OCI-LY7 (cell line): ENCODE measurements at regions not wholly inside any gene's neighbourhood (a gene's known extent, or its start where the extent isn't known, plus 50 kb on each side); places are given as distances from the start of the nearest gene placed in this dataset.

ENCODE experiments used
- BruUV-seq: library from RNA; stranded (reverse); fragments of 400-500 nt; replicated peaks from 2 replicates; lab custom pipeline; 2021; lab: Mats Ljungman, UMichigan
- CTCF ChIA-PET: fragments of 300-600 bp; sonication (Branson Sonifier 250); formaldehyde crosslinking; loops from one replicate; lab custom pipeline; 2022; ENCODE audit warnings: antibody characterized with exemption; ENCODE audit not compliant: unreplicated experiment; lab: Charles Lee
- POLR2A ChIA-PET: fragments of 300-600 bp; sonication (Branson Sonifier 250); formaldehyde crosslinking; loops from one replicate; lab custom pipeline; 2022; ENCODE audit warnings: antibody characterized with exemption; lab: Charles Lee
- DNase-seq: peaks from one replicate; pipeline ENCODE4 v3.0.0-alpha.2; 2015; ENCODE audit warnings: low spot score
- H2AFZ ChIP-seq: fragments of 200-600 bp; sonication (generic), shearing (Covaris generic); 2 replicates; pipeline ENCODE4 v1.6.1; 2014; ENCODE audit warnings: mild to moderate bottlenecking, antibody characterized with exemption, low read length, moderate library complexity
- H3K27ac ChIP-seq: fragments of 200-600 bp; sonication (generic); 2 replicates; pipeline ENCODE4 v1.5.1; 2014; ENCODE audit warnings: mixed run types, low read depth, mild to moderate bottlenecking, moderate library complexity, low read length, inconsistent platforms; ENCODE audit not compliant: poor library complexity, severe bottlenecking
- H3K36me3 ChIP-seq: fragments of 200-600 bp; sonication (generic); 2 replicates; pipeline ENCODE4 v1.6.1; 2014; ENCODE audit warnings: mild to moderate bottlenecking, antibody characterized with exemption, low read length, moderate library complexity, mixed read lengths; ENCODE audit not compliant: insufficient read depth
- H3K4me1 ChIP-seq: fragments of 200-600 bp; sonication (generic); 2 replicates; pipeline ENCODE4 v1.5.1; 2014; ENCODE audit warnings: mild to moderate bottlenecking, low read length; ENCODE audit not compliant: insufficient read depth, poor library complexity, severe bottlenecking
- H3K4me2 ChIP-seq: fragments of 200-600 bp; sonication (generic); 2 replicates; pipeline ENCODE4 v1.6.1; 2014; ENCODE audit warnings: mild to moderate bottlenecking, low read length
- H3K4me3 ChIP-seq: fragments of 200-600 bp; sonication (generic); 2 replicates; pipeline ENCODE4 v1.5.1; 2014; ENCODE audit warnings: mild to moderate bottlenecking, low read depth, low read length; ENCODE audit not compliant: poor library complexity, severe bottlenecking
- H3K79me2 ChIP-seq: fragments of 200-600 bp; sonication (generic); 2 replicates; pipeline ENCODE4 v1.6.1; 2016; ENCODE audit warnings: low read depth, mild to moderate bottlenecking, low read length, moderate library complexity, mixed read lengths; ENCODE audit not compliant: insufficient read depth
- H3K9me2 ChIP-seq: fragments of 200-600 bp; sonication (generic); 2 replicates; pipeline ENCODE4 v1.6.1; 2016; ENCODE audit warnings: mild to moderate bottlenecking, low read length, mixed read lengths; ENCODE audit not compliant: insufficient read depth
- H3K9me3 ChIP-seq: fragments of 200-600 bp; sonication (generic); 2 replicates; pipeline ENCODE4 v1.6.1; 2014; ENCODE audit warnings: mild to moderate bottlenecking, mixed run types, low read length, mixed read lengths
- H4K20me1 ChIP-seq: fragments of 200-600 bp; sonication (generic); 2 replicates; pipeline ENCODE4 v1.6.1; 2014; ENCODE audit warnings: mild to moderate bottlenecking, antibody characterized with exemption, low read length, moderate library complexity, mixed read lengths; ENCODE audit not compliant: insufficient read depth
- EZH2phosphoT487 ChIP-seq: fragments of 200-600 bp; sonication (generic); IDR thresholded peaks from 2 replicates; pipeline ENCODE4 v1.6.1; 2018; ENCODE audit warnings: low read depth, borderline replicate concordance, mild to moderate bottlenecking, mixed run types, antibody characterized with exemption, low read length, moderate library complexity, mixed read lengths
- intact Hi-C: fragments of 100-400 bp; cut with micrococcal nuclease; formaldehyde crosslinking; loops from one replicate; pipeline ENCODE4 v1.10.0; 2022; ENCODE audit not compliant: unreplicated experiment
- TF ChIP-seq, protein P1 (sequence below): fragments of 200-600 bp; sonication (generic); conservative IDR thresholded peaks from 2 replicates; pipeline ENCODE4 v1.5.1; 2014; ENCODE audit warnings: mild to moderate bottlenecking, antibody characterized with exemption, low read length, moderate library complexity, mixed read lengths

DNA sequence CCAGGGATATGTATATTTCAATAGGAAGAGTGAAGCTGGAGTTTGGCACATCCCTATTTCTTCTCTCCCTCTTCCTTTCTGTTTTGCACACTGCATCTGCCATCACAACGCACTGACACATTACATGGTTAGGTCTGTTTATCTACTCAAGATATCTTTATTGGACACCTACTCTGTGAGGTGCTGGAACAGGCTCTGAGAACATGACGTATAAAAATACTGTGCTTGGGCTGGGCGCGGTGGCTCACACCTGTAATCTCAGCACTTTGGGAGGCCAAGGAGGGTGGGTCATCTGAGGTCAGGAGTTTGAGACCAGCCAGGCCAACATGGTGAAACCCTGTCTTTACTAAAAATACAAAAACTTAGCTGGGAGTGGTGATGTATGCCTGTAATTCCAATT lies 653.3 kb downstream of the SLC4A3 start:
- Histone ChIP-seq H4K20me1 (no peaks in the 10 kb centered on the region), H3K79me2 (no peaks in the 10 kb centered on the region), H3K4me2 (no peak overlapping the region), H3K27ac (no peak overlapping the region), H3K9me3 (no peaks in the 10 kb centered on the region), H3K4me3 (no peak overlapping the region), H3K9me2 (no peaks in the 10 kb centered on the region), H3K4me1 (no peaks in the 10 kb centered on the region), H3K36me3 (no peaks in the 10 kb centered on the region), H2AFZ (no peak overlapping the region)
- TF ChIP-seq EZH2phosphoT487 = no peak
- TF ChIP-seq, protein P1, sequence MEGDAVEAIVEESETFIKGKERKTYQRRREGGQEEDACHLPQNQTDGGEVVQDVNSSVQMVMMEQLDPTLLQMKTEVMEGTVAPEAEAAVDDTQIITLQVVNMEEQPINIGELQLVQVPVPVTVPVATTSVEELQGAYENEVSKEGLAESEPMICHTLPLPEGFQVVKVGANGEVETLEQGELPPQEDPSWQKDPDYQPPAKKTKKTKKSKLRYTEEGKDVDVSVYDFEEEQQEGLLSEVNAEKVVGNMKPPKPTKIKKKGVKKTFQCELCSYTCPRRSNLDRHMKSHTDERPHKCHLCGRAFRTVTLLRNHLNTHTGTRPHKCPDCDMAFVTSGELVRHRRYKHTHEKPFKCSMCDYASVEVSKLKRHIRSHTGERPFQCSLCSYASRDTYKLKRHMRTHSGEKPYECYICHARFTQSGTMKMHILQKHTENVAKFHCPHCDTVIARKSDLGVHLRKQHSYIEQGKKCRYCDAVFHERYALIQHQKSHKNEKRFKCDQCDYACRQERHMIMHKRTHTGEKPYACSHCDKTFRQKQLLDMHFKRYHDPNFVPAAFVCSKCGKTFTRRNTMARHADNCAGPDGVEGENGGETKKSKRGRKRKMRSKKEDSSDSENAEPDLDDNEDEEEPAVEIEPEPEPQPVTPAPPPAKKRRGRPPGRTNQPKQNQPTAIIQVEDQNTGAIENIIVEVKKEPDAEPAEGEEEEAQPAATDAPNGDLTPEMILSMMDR = no peak
- ChIA-PET POLR2A (no interaction called here), CTCF (no interaction called here)
- intact Hi-C loops = no loop called here
- no peak for DNase-seq
- BruUV-seq = no TSS peak

- BruUV-seq = no TSS peak
- intact Hi-C loops = no loop called here
Measured at GRCh38 chr2:220281771-220282170, 654.3 kb downstream of the SLC4A3 start.

GRCh38 chr2:220282236-220282635 lies 654.8 kb downstream of the SLC4A3 start:
- no TSS peak for BruUV-seq
- ChIA-PET POLR2A (no interaction called here), CTCF (no interaction called here)
- intact Hi-C loops = no loop called here
- Histone ChIP-seq H3K9me2 (no peaks in the 10 kb centered on the region), H3K4me1 (no peaks in the 10 kb centered on the region), H2AFZ (no peak overlapping the region), H3K4me2 (no peak overlapping the region), H3K9me3 (no peaks in the 10 kb centered on the region), H3K79me2 (no peaks in the 10 kb centered on the region), H3K27ac (no peak overlapping the region), H3K4me3 (no peak overlapping the region), H3K36me3 (no peaks in the 10 kb centered on the region), H4K20me1 (no peaks in the 10 kb centered on the region)
- TF ChIP-seq, protein P1 = no peak
- TF ChIP-seq EZH2phosphoT487 = no peak
- no peak for DNase-seq

More at GRCh38 chr2:220281771-220282170, 654.3 kb downstream of the SLC4A3 start:
- H3K4me3 ChIP-seq = no peak overlapping the region
- TF ChIP-seq, protein P1 = no peak
- no peak for TF ChIP-seq EZH2phosphoT487
- H3K36me3 ChIP-seq = no peaks in the 10 kb centered on the region
- ChIA-PET POLR2A (no interaction called here), CTCF (no interaction called here)
- no peaks in the 10 kb centered on the region for H3K79me2 ChIP-seq
- no peak overlapping the region for H3K27ac ChIP-seq
- no peaks in the 10 kb centered on the region for H3K4me1 ChIP-seq
- H4K20me1 ChIP-seq = no peaks in the 10 kb centered on the region
- no peak for DNase-seq
- H3K4me2 ChIP-seq = no peak overlapping the region
- no peaks in the 10 kb centered on the region for H3K9me2 ChIP-seq
- no peaks in the 10 kb centered on the region for H3K9me3 ChIP-seq
- H2AFZ ChIP-seq = no peak overlapping the region
